Hypothalamus (tissue), 51 donors: ENCODE measurements at regions not wholly inside any gene's neighbourhood (a gene's known extent, or its start where the extent isn't known, plus 50 kb on each side); places are given as distances from the start of the nearest gene placed in this dataset.
"Not testable (repeated sequence)": the region's sequence is repeated elsewhere in the genome, so short reads cannot be mapped to it uniquely, and the experiment has no call there.

ENCODE experiments used
- DNase-seq, 51 donors: peaks; one replicate each; lab custom pipeline; 2025; lab: John Stamatoyannopoulos, UW

GRCh38 chr5:106858616-106859015 is 812.1 kb downstream of the EFNA5 start:
- DNase-seq: no peak

GRCh38 chr5:106854922-106855321 is 815.8 kb downstream of the EFNA5 start:
- DNase-seq: no peak

GRCh38 chr5:106854105-106854687 is 816.5 kb downstream of the EFNA5 start:
- DNase-seq: no peak

- DNase-seq: no peak
Observed at GRCh38 chr5:106853266-106853665, 817.5 kb downstream of the EFNA5 start.

GRCh38 chr5:106849266-106849665 is 821.5 kb downstream of the EFNA5 start:
- no peak for DNase-seq

- DNase-seq: no peak
Observed at GRCh38 chr5:106843812-106844416, 826.8 kb downstream of the EFNA5 start.

GRCh38 chr5:106833517-106833916 is 837.2 kb downstream of the EFNA5 start:
- DNase-seq: no peak

- DNase-seq: no peak
Observed at GRCh38 chr5:106827061-106827460, 843.7 kb downstream of the EFNA5 start.

GRCh38 chr5:106825374-106825773 is 845.4 kb downstream of the EFNA5 start:
- no peak for DNase-seq

- no peak for DNase-seq
Observed at GRCh38 chr5:106822851-106823250, 847.9 kb downstream of the EFNA5 start.

GRCh38 chr5:106818552-106818951 is 852.2 kb downstream of the EFNA5 start:
- DNase-seq: no peak

- DNase-seq: no peak
Observed at GRCh38 chr5:106814961-106815360, 855.8 kb downstream of the EFNA5 start.

GRCh38 chr5:106801554-106801953 is 869.2 kb downstream of the EFNA5 start:
- DNase-seq: no peak

GRCh38 chr5:106797996-106798395 is 872.7 kb downstream of the EFNA5 start:
- no peak for DNase-seq

- no peak for DNase-seq
Observed at GRCh38 chr5:106796081-106796480, 874.7 kb downstream of the EFNA5 start.

- DNase-seq: no peak
Observed at GRCh38 chr5:106784846-106785245, 885.9 kb downstream of the EFNA5 start.

GRCh38 chr5:106780355-106780754 is 890.4 kb downstream of the EFNA5 start:
- DNase-seq: no peak

GRCh38 chr5:106776515-106776914 is 894.2 kb downstream of the EFNA5 start:
- not testable (repeated sequence) for DNase-seq

GRCh38 chr5:106768392-106768791 is 902.3 kb downstream of the EFNA5 start:
- DNase-seq: no peak

- DNase-seq: no peak
Observed at GRCh38 chr5:106766916-106767315, 903.8 kb downstream of the EFNA5 start.

GRCh38 chr5:106759581-106759980 is 911.2 kb downstream of the EFNA5 start:
- no peak for DNase-seq

GRCh38 chr5:106759152-106759551 is 911.6 kb downstream of the EFNA5 start:
- no peak for DNase-seq

GRCh38 chr5:106757672-106758071 is 913.1 kb downstream of the EFNA5 start:
- no peak for DNase-seq
